Ecto neural progenitor cell (in vitro differentiated cells): ENCODE measurements at regions not wholly inside any gene's neighbourhood (a gene's known extent, or its start where the extent isn't known, plus 50 kb on each side); places are given as distances from the start of the nearest gene placed in this dataset.

ENCODE experiments used
- DNase-seq: peaks from one replicate; pipeline ENCODE4 v3.0.0-alpha.2; 2018; ENCODE audit warnings: low spot score

- no peak for DNase-seq
Measured at GRCh38 chr5:52725808-52726207, 61.9 kb upstream of the ITGA1 start.

DNA sequence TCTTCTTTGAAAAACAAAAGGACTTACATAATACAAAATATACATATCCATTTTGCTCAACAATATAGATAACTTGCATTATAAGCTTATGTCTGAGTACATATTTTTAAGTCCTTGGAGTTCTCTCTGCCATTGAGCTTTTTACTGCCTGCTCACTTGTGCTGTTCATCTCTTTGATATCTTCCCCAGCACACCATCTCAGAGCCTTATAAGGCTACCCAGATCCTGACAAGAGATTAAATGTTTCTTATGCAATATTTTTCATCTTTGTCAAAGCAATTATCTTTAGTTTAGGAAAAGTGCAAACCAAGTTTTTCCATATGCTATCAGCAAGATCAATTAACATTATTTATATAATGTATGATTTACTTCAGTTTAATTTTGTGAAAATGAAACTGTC lies 60.7 kb upstream of the ITGA1 start:
- no peak for DNase-seq

GRCh38 chr5:52727576-52727975 lies 60.1 kb upstream of the ITGA1 start:
- no peak for DNase-seq

DNA sequence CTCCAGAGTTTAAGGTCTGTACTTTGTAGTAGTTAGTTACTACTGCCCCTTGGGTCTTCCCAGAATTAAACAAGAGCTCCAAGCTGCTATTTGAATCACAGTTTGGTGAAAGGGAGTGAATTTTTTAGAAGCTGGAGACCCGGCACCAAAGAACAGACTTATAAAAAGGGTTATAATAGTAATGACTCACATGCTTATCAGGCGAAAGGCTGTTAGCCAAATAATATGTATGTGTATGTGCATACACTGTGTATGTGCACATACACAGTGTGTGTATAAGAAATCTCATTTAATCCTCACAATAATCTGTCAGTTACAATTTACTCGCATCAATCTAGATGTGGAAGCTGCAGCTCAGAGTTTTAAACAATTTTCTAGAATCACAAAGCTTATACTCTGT lies 59.5 kb upstream of the ITGA1 start:
- DNase-seq, result no peak

GRCh38 chr5:52728686-52729085 lies 59.0 kb upstream of the ITGA1 start:
- no peak for DNase-seq

DNA sequence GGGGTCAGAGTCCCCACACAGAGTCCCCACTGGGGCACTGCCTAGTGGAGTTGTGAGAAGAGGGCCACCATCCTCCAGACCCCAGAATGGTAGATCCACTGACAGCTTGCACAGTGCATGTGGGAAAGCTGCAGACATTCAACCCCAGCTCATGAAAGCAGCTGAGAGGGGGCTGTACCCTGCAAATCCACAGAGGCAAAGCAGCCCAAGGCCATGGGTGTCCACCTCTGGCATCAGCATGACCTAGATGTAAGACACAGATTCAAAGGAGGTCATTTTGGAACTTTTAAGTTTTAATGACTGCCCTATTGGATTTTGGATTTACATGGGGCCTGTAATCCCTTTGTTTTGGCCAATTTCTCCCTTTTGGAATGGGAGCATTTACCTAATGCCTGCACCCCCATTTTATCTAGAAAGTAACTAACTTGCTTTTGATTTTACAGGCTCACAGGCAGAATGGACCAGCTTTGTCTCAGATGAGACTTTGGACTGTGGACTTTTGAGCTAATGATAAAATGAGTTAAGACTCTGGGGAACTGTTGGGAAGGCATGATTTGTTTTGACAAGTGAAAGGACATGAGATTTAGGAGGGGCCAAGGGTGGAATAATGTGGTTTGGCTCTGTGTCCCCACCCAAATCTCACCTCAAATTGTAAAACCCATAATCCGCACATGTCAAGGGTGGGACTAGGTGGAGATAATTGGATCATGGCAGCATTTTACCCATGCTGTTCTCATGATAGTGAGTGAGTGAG lies 56.3 kb upstream of the ITGA1 start:
- DNase-seq, result no peak

DNA sequence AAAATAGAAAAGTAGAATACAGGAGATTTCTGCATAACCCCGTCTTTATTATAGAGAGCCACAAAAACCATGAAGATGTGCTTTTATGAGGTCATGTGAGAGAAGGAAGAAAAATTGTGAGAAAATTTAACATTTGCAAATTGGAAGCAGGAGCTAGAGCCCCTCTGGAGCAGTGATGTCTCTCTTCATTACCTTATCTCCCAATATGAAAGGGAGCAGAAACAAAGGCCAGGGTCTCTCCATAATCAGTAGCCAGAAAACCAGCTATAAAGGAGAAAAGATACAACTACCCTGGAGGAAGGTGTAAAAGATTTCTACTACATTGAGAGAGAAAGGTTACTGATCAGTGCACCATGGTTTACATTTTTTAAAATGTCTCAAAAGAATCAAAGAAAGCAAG lies 53.2 kb upstream of the ITGA1 start:
- DNase-seq, result no peak

DNA sequence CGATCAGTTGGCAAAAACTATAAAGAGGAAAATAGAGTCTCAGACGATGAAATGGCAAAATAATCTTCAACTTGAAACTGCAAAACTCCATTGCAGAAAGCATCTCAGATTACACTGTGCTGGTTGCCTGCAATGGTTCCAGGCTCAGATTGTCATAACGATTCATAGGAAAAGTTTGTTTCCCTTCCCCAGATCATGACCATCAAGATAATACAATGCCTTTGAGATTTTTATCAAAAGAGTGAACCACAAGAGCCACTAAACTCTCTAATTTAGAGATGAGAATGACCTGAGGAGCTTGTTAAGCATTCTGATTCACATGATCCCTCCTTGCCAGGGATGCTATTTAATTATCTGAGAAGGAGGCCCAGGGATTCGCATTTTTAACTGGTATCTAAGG lies 52.6 kb upstream of the ITGA1 start:
- no peak for DNase-seq
